Choroid plexus epithelial cell (primary cell): ENCODE measurements at regions not wholly inside any gene's neighbourhood (a gene's known extent, or its start where the extent isn't known, plus 50 kb on each side); places are given as distances from the start of the nearest gene placed in this dataset.

Source experiments
- DNase-seq: peaks from one replicate; pipeline ENCODE4 v3.0.0-alpha.2; 2010; ENCODE audit warnings: low read depth
- H3K4me3 ChIP-seq: 2 replicates; pipeline ENCODE4 v1.5.1; 2011; ENCODE audit warnings: low read depth, mild to moderate bottlenecking, control low read depth, low read length, moderate library complexity
- TF ChIP-seq, protein P1 (sequence below): conservative IDR thresholded peaks from 2 replicates; pipeline ENCODE4 v1.5.1; 2011; ENCODE audit warnings: low read depth, mild to moderate bottlenecking, control low read depth, inconsistent platforms, low read length, moderate library complexity

- no peak for DNase-seq
- no peak overlapping the region for H3K4me3 ChIP-seq
- TF ChIP-seq, protein P1, sequence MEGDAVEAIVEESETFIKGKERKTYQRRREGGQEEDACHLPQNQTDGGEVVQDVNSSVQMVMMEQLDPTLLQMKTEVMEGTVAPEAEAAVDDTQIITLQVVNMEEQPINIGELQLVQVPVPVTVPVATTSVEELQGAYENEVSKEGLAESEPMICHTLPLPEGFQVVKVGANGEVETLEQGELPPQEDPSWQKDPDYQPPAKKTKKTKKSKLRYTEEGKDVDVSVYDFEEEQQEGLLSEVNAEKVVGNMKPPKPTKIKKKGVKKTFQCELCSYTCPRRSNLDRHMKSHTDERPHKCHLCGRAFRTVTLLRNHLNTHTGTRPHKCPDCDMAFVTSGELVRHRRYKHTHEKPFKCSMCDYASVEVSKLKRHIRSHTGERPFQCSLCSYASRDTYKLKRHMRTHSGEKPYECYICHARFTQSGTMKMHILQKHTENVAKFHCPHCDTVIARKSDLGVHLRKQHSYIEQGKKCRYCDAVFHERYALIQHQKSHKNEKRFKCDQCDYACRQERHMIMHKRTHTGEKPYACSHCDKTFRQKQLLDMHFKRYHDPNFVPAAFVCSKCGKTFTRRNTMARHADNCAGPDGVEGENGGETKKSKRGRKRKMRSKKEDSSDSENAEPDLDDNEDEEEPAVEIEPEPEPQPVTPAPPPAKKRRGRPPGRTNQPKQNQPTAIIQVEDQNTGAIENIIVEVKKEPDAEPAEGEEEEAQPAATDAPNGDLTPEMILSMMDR, result no peak
Measured at GRCh38 chrX:786441-786881, 155.9 kb downstream of the SHOX start.

GRCh38 chrX:784829-785228 lies 154.2 kb downstream of the SHOX start:
- TF ChIP-seq, protein P1, result no peak
- no peak overlapping the region for H3K4me3 ChIP-seq
- no peak for DNase-seq

- DNase-seq, result no peak
- no peak overlapping the region for H3K4me3 ChIP-seq
- TF ChIP-seq, protein P1, result no peak
Measured at GRCh38 chrX:781224-782204, 150.9 kb downstream of the SHOX start.

- no peak overlapping the region for H3K4me3 ChIP-seq
- DNase-seq, result no peak
- TF ChIP-seq, protein P1, result no peak
Measured at GRCh38 chrX:776529-777230, 146.1 kb downstream of the SHOX start.

GRCh38 chrX:776061-776460 lies 145.5 kb downstream of the SHOX start:
- DNase-seq, result no peak
- no peak overlapping the region for H3K4me3 ChIP-seq
- TF ChIP-seq, protein P1, result no peak

GRCh38 chrX:774536-774935 lies 143.9 kb downstream of the SHOX start:
- H3K4me3 ChIP-seq, result no peak overlapping the region
- no peak for DNase-seq
- TF ChIP-seq, protein P1, result no peak
